Inflammatory macrophage treated with lipopolysaccharide for 4 hours (primary cell): ENCODE measurements at regions not wholly inside any gene's neighbourhood (a gene's known extent, or its start where the extent isn't known, plus 50 kb on each side); places are given as distances from the start of the nearest gene placed in this dataset.
A peak's percentile ranks its signal among the peaks of the same experiment; 100 is the strongest.
"Not testable (repeated sequence)": the region's sequence is repeated elsewhere in the genome, so short reads cannot be mapped to it uniquely, and the experiment has no call there.

ENCODE experiments used
- DNase-seq: peaks from one replicate; pipeline ENCODE4 v3.0.0-alpha.2; 2020

GRCh38 chr9:591292-591691 is 250.2 kb upstream of the DMRT1 start:
- DNase-seq: no peak

DNA sequence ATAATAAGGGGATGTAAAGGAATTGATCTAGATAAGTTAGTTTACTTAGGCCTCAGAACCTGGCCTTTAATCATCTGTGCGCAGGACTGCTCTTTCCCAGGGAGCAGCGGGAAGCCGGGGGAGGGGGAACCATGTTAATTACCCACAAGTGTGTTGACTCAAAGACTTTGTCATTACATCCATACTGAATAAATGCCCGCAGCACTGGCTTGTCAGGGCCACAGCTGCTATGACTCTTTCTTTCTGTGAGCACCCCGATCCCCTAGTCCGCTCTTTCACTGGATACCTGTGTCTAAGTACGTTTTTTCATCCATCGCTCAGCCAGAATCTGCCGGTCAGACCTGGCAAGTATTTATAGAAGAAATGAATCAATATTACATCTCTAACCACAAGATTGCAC is 249.3 kb upstream of the DMRT1 start:
- DNase-seq: no peak

DNA sequence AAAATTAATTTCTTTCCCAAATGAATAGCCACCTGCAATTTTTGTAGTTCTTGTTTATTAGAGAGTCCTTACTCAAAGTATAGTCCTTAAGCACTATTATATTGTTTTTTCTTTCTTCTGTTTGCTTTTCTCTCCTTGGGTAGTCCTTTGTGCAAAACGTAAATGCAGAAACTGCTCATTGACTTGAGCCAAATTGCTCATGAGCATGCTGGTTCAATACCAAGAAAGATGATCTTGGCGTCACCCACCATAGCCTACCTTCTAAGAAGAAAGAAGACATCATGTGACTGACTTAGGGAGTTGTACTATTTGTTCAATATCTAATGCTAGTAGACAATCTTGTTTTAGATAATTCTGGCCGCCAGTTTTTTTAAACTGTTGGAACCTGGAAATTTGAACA is 248.8 kb upstream of the DMRT1 start:
- DNase-seq: no peak

DNA sequence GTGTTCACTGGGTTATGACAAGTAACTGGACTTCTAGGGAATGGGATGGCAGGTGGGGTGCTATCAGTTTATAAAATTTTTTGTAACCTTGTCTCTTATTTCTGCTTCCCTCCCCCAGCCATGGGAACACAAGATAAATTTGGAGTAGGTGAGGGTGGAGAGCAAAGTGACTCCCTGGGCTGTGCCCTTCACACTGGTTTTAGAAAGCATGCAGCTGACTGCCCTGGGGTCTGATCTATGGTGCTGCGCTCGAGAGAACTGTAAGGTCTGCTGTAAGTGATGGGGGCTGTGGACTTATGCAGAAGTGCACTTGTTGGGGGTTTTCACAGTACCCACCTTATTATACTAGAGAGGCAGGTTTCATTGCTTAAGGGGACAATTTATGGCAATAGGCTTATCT is 247.7 kb upstream of the DMRT1 start:
- DNase-seq: no peak

- DNase-seq: no peak
Measured at GRCh38 chr9:596703-597102, 244.8 kb upstream of the DMRT1 start.

DNA sequence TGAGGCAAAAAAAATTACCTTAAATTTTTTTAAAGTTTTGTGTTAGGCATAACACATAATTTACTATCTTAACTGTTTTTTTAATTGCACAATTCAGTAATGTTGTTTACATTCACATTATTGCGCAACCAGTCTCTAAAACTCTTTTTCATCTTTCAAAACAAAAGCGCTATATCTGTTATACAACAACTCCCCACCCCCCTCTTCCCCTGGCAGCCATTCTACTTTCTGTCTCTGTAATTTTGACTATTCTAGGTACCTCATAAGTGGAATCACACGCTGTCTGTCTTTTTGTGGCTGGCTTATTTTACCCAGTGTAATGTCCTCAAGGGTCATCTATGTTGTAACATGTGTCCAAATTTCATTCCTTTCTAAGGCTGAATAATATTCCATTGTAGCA is 241.5 kb upstream of the DMRT1 start:
- DNase-seq: no peak

GRCh38 chr9:602716-603115 is 238.8 kb upstream of the DMRT1 start:
- DNase-seq: no peak

GRCh38 chr9:603126-603525 is 238.4 kb upstream of the DMRT1 start:
- DNase-seq: no peak

GRCh38 chr9:607417-607816 is 234.1 kb upstream of the DMRT1 start:
- DNase-seq: no peak

- DNase-seq: peak; percentile 92
Measured at GRCh38 chr9:613771-614347, 227.6 kb upstream of the DMRT1 start.

- peak; percentile 82 for DNase-seq
Measured at GRCh38 chr9:614431-614830, 227.1 kb upstream of the DMRT1 start.

- DNase-seq: no peak
Measured at GRCh38 chr9:615756-616155, 225.7 kb upstream of the DMRT1 start.

- peak; percentile 24 for DNase-seq
Measured at GRCh38 chr9:616694-617093, 224.8 kb upstream of the DMRT1 start.

GRCh38 chr9:617445-618085 is 223.9 kb upstream of the DMRT1 start:
- peak; percentile 10 for DNase-seq

GRCh38 chr9:618478-618877 is 223.0 kb upstream of the DMRT1 start:
- DNase-seq: peak; percentile 48

GRCh38 chr9:621201-621855 is 220.2 kb upstream of the DMRT1 start:
- DNase-seq: peak; percentile 96

- DNase-seq: no peak
Measured at GRCh38 chr9:624935-625500, 216.5 kb upstream of the DMRT1 start.

GRCh38 chr9:625613-626012 is 215.9 kb upstream of the DMRT1 start:
- DNase-seq: no peak

GRCh38 chr9:626114-626513 is 215.4 kb upstream of the DMRT1 start:
- not testable (repeated sequence) for DNase-seq

GRCh38 chr9:626596-626995 is 214.9 kb upstream of the DMRT1 start:
- no peak for DNase-seq

GRCh38 chr9:627336-627970 is 214.0 kb upstream of the DMRT1 start:
- no peak for DNase-seq

GRCh38 chr9:629146-629545 is 212.4 kb upstream of the DMRT1 start:
- no peak for DNase-seq

GRCh38 chr9:630817-631216 is 210.7 kb upstream of the DMRT1 start:
- no peak for DNase-seq

DNA sequence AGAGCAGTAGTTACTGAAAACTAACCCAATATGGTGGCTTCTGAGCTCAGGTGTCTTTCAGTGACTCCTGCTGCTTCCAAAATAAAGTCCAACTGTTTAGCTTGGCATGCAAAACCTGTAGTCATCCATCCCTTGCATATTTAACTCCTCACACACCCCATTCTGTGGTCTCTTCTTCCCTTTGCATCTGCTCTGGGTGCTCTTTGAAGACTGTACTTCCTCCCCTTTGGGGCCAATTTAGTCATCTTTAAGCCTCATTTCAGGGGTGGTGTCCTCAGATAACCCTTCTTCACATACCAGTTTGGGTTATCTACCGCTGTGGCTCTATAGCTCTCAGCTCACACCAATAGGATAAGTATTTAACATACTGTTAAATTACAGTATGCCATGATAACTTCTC is 209.9 kb upstream of the DMRT1 start:
- DNase-seq: no peak
